GM23248 (cell line): ENCODE measurements at regions not wholly inside any gene's neighbourhood (a gene's known extent, or its start where the extent isn't known, plus 50 kb on each side); places are given as distances from the start of the nearest gene placed in this dataset.

Source experiments
- DNase-seq: peaks from one replicate; pipeline ENCODE4 v3.0.0-alpha.2; 2015
- H2AFZ ChIP-seq: fragments of 200-600 bp; sonication (generic); 2 replicates; pipeline ENCODE4 v1.6.1; 2016; ENCODE audit warnings: antibody characterized with exemption
- H3F3A ChIP-seq: fragments of 200-600 bp; sonication (generic); 2 replicates; pipeline ENCODE4 v1.6.1; 2016; ENCODE audit warnings: mild to moderate bottlenecking, antibody characterized with exemption, mixed run types; ENCODE audit not compliant: insufficient read depth
- H3K27ac ChIP-seq: fragments of 200-600 bp; sonication (generic); 2 replicates; pipeline ENCODE4 v1.5.1; 2016; ENCODE audit warnings: mild to moderate bottlenecking
- H3K27me3 ChIP-seq: fragments of 200-600 bp; sonication (generic); replicated peaks from 2 replicates; pipeline ENCODE4 v1.6.1; 2016; ENCODE audit warnings: mild to moderate bottlenecking; ENCODE audit not compliant: insufficient read depth
- H3K36me3 ChIP-seq: fragments of 200-600 bp; sonication (generic); 2 replicates; pipeline ENCODE4 v1.6.1; 2016; ENCODE audit warnings: low read depth, mild to moderate bottlenecking
- H3K4me1 ChIP-seq: fragments of 200-600 bp; sonication (generic); 2 replicates; pipeline ENCODE4 v1.6.1; 2016; ENCODE audit warnings: mild to moderate bottlenecking; ENCODE audit not compliant: insufficient read depth
- H3K4me2 ChIP-seq: fragments of 200-600 bp; sonication (generic); one replicate; pipeline ENCODE4 v1.6.1; 2016; ENCODE audit warnings: mild to moderate bottlenecking; ENCODE audit not compliant: unreplicated experiment
- H3K4me3 ChIP-seq: fragments of 200-600 bp; sonication (generic); 2 replicates; pipeline ENCODE4 v1.5.1; 2016; ENCODE audit warnings: mild to moderate bottlenecking
- H3K79me2 ChIP-seq: fragments of 200-600 bp; sonication (generic); 2 replicates; pipeline ENCODE4 v1.6.1; 2016; ENCODE audit warnings: mild to moderate bottlenecking; ENCODE audit not compliant: insufficient read depth
- H3K9ac ChIP-seq: fragments of 200-600 bp; sonication (generic); 2 replicates; pipeline ENCODE4 v1.6.1; 2016; ENCODE audit warnings: mild to moderate bottlenecking
- H3K9me2 ChIP-seq: fragments of 200-600 bp; sonication (generic); 2 replicates; pipeline ENCODE4 v1.6.1; 2016; ENCODE audit warnings: mixed run types, mild to moderate bottlenecking, moderate library complexity; ENCODE audit not compliant: insufficient read depth
- H3K9me3 ChIP-seq: fragments of 200-600 bp; sonication (generic); one replicate; pipeline ENCODE4 v1.6.1; 2017; ENCODE audit warnings: low read depth
- H4K20me1 ChIP-seq: fragments of 200-600 bp; sonication (generic); 2 replicates; pipeline ENCODE4 v1.6.0; 2016; ENCODE audit not compliant: insufficient read depth
- EZH2 ChIP-seq: fragments of 200-600 bp; sonication (generic); IDR thresholded peaks from 2 replicates; pipeline ENCODE4 v1.6.1; 2018; ENCODE audit warnings: antibody characterized with exemption, mild to moderate bottlenecking; ENCODE audit not compliant: insufficient read depth, poor library complexity, severe bottlenecking
- EZH2phosphoT487 ChIP-seq: fragments of 200-600 bp; sonication (generic); IDR thresholded peaks from 2 replicates; pipeline ENCODE4 v1.6.1; 2018; ENCODE audit warnings: antibody characterized with exemption, moderate library complexity, mild to moderate bottlenecking, low read depth; ENCODE audit not compliant: insufficient read depth
- WGBS, 2 experiments: methylation state at CpG; one replicate each; pipeline ENCODE4 v1.1.6; 2015 to 2017; ENCODE audit warnings: low lambda C conversion rate in 2 of 2, low coverage in 1 of 2; ENCODE audit errors: missing lambda C conversion rate in 2 of 2; 5-methylcytosine and 5-hydroxymethylcytosine counted together
- in situ Hi-C: fragments of 300-500 bp; cut with MboI; formaldehyde crosslinking; loops from 2 replicates; pipeline ENCODE4 v1.15.0; 2020

DNA sequence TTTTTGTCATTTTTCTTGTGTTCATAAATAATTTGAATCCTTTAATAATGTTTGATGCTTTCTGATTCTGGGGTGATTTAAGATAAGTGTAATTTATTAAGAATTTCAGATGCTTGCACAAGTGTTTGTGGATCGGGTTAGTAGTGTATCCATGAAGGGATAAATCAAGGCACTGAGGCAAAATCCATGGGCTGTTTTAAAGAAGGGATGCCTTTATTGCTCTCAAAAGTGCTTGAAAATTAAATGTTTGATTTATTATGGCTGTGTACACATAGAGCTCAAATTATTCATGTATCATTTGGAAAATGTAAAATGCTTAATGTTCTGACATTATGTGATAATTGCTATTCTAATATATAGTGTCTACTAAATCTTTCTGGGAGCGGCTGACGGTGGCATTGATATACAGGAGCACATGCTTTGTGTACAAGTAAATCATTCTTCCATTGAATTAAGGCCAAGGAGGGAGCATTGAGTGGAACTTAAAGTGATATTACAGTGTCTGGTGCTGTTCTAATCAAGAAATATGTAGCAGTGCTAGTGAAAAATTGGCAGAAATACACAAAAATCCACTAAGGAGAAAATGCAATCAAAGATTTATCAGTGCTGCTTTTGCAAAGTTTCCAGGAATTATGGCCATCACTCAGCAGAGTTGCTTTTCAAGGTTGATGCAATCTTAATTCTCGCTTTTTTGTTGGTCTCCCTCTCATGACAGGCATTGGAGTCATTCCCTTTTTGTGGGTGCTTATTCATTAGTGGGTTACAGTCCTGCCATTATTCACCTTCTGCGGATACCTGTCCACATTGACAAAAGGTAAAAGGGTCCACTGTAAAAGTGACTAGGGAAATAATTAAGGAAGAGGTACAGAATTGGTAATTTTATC lies 181.6 kb downstream of the MFSD1 start:
- H3K27me3 ChIP-seq, result no peaks in the 10 kb centered on the region
- H3K36me3 ChIP-seq, result no peaks in the 10 kb centered on the region
- no peak overlapping the region for H3K4me3 ChIP-seq
- TF ChIP-seq EZH2 (no peak), EZH2phosphoT487 (no peak)
- no peaks in the 10 kb centered on the region for H3K79me2 ChIP-seq
- no peaks in the 10 kb centered on the region for H3K9me2 ChIP-seq
- no peak overlapping the region for H3K4me2 ChIP-seq
- H3K27ac ChIP-seq, result no peak overlapping the region
- H3K9me3 ChIP-seq, result no peaks in the 10 kb centered on the region
- 50 to 52% methylated on average over 5 of the region's 5 CpGs for WGBS, 2 experiments
- in situ Hi-C loops, result no loop called here
- H3K9ac ChIP-seq, result no peak overlapping the region
- DNase-seq, result no peak
- no peaks in the 10 kb centered on the region for H3K4me1 ChIP-seq
- H2AFZ ChIP-seq, result no peak overlapping the region
- no peaks in the 10 kb centered on the region for H4K20me1 ChIP-seq
- H3F3A ChIP-seq, result no peaks in the 10 kb centered on the region

DNA sequence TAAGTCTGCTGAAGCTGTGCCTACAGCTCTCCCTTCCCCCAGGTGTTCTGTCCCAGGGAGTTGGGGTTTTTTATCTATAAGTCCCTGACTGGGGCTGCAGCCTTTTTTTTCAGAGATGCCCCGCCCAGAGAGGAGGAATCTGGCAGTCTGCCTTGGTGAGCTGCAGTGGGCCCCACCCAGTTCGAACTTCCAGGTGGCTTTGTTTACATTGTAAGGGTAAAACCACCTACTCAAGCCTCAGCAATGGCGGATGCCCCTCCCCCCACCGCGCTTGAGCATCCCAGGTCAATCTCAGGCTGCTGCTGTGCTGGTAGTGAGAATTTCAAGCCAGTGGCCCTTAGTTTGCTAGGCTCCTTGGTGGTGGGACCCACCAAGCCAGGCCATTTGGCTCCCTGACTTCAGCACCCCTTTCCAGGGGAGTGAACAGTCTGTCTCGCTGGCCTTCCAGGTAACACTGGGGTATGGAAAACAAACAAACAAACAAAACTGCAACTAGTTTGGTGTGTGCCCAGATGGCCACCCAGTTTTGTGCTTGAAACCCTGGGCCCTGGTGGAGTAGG lies 189.4 kb downstream of the MFSD1 start:
- Histone ChIP-seq H4K20me1 (no peaks in the 10 kb centered on the region), H3K79me2 (no peaks in the 10 kb centered on the region), H3K9me3 (no peaks in the 10 kb centered on the region), H3K4me1 (no peaks in the 10 kb centered on the region), H3F3A (no peaks in the 10 kb centered on the region), H3K27ac (no peak overlapping the region), H3K4me2 (no peak overlapping the region), H2AFZ (no peak overlapping the region), H3K9me2 (no peaks in the 10 kb centered on the region), H3K9ac (no peak overlapping the region), H3K27me3 (0 out of 2 replicates have a peak, but pooled peaks cover 11% of the 10 kb centered on the region), H3K4me3 (no peak overlapping the region), H3K36me3 (no peaks in the 10 kb centered on the region)
- 41 to 44% methylated on average over 6 of the region's 6 CpGs for WGBS, 2 experiments
- DNase-seq, result no peak
- TF ChIP-seq EZH2, result no peak
- TF ChIP-seq EZH2phosphoT487, result no peak
- in situ Hi-C loops, result no loop called here

DNA sequence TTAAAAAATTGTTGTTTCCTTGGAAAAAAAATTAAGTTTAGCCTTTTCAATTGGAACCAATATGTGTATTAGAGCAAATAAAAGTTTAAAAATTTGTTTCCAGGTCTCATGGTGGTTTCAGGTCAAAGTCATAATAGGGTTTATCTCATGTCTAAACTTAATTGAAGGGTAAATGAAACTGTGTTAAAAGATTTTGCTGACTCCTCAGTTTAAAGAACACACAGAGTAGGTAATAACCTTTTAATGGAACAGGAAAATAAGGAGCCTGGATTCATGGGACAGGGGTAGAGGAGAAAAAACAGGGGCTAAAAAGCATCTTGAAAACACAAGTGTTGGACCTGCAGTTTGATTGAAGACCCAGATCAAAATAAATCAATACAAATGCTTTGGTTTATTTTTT lies 190.6 kb downstream of the MFSD1 start:
- TF ChIP-seq EZH2 (no peak), EZH2phosphoT487 (no peak)
- Histone ChIP-seq H3K27me3 (0 out of 2 replicates have a peak, but pooled peaks cover 11% of the 10 kb centered on the region), H3K36me3 (no peaks in the 10 kb centered on the region), H3K4me2 (no peak overlapping the region), H3K9me2 (no peaks in the 10 kb centered on the region), H3K4me1 (no peaks in the 10 kb centered on the region), H3K4me3 (no peak overlapping the region), H3K9ac (no peak overlapping the region), H4K20me1 (no peaks in the 10 kb centered on the region), H3K79me2 (no peaks in the 10 kb centered on the region), H3K27ac (no peak overlapping the region), H3K9me3 (no peaks in the 10 kb centered on the region), H2AFZ (no peak overlapping the region), H3F3A (no peaks in the 10 kb centered on the region)
- no peak for DNase-seq
- in situ Hi-C loops, result no loop called here

DNA sequence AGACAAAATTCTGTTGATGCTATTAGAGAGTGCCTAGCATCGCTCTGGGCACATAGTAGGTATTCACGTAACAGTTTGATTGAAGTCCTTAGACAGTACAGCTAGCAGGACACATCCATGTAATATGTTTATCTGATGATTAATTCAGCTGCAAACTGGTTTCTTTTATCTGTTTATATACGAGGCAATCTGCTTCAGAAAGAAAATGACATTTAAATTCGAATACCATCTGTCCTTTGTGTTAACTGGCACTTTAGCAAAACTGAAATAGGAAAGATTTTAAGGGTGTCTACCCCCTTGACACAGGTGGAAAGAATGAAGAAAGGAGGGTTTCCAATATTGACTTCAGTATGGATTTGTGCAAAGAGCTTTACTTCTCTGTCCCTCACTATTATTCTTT lies 192.5 kb downstream of the MFSD1 start:
- TF ChIP-seq EZH2 (no peak), EZH2phosphoT487 (no peak)
- in situ Hi-C loops, result no loop called here
- 0 out of 2 replicates have a peak, but pooled peaks cover 11% of the 10 kb centered on the region for H3K27me3 ChIP-seq
- H3K4me1 ChIP-seq, result no peaks in the 10 kb centered on the region
- no peaks in the 10 kb centered on the region for H4K20me1 ChIP-seq
- no peaks in the 10 kb centered on the region for H3K36me3 ChIP-seq
- no peaks in the 10 kb centered on the region for H3K9me2 ChIP-seq
- no peak overlapping the region for H3K4me2 ChIP-seq
- 60 to 64% methylated on average over 4 of the region's 4 CpGs for WGBS, 2 experiments
- DNase-seq, result no peak
- no peaks in the 10 kb centered on the region for H3F3A ChIP-seq
- no peak overlapping the region for H3K9ac ChIP-seq
- no peak overlapping the region for H3K4me3 ChIP-seq
- no peaks in the 10 kb centered on the region for H3K9me3 ChIP-seq
- H2AFZ ChIP-seq, result no peak overlapping the region
- no peak overlapping the region for H3K27ac ChIP-seq
- H3K79me2 ChIP-seq, result no peaks in the 10 kb centered on the region

DNA sequence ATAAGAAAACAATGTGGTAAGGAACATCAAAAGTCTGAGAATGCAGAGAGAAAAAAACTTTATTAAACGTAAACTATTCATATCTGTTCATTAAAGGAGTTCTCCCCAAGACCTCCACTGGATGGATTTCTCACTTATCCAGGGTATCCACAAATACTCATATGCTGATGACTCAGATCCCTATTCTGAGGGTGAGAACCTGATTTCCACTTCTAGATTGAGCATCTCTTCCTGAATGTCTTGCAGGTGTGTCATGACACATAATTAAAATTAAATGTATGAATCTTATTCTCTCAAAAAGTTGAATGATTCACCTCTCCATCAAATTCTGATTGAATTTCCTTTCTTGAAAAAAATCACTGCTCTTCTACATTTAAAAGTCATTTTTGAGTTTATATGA lies 199.9 kb downstream of the MFSD1 start:
- no peak overlapping the region for H3K27ac ChIP-seq
- 80 to 88% methylated on average over 1 of the region's 1 CpG for WGBS, 2 experiments
- no peak for TF ChIP-seq EZH2
- no peak for TF ChIP-seq EZH2phosphoT487
- no peaks in the 10 kb centered on the region for H3K9me2 ChIP-seq
- no peak for DNase-seq
- no peak overlapping the region for H3K9ac ChIP-seq
- H3K4me3 ChIP-seq, result no peak overlapping the region
- H2AFZ ChIP-seq, result no peak overlapping the region
- no peaks in the 10 kb centered on the region; the same call in 1 of the 2 replicates for H3K27me3 ChIP-seq
- no peaks in the 10 kb centered on the region for H3K79me2 ChIP-seq
- no peaks in the 10 kb centered on the region for H3K36me3 ChIP-seq
- in situ Hi-C loops, result no loop called here
- H3K9me3 ChIP-seq, result no peaks in the 10 kb centered on the region
- H3K4me1 ChIP-seq, result no peaks in the 10 kb centered on the region
- no peaks in the 10 kb centered on the region for H4K20me1 ChIP-seq
- no peaks in the 10 kb centered on the region for H3F3A ChIP-seq
- no peak overlapping the region for H3K4me2 ChIP-seq
